ENCODE measurements at regions not wholly inside any gene's neighbourhood (a gene's known extent, or its start where the extent isn't known, plus 50 kb on each side); places are given as distances from the start of the nearest gene placed in this dataset.

DNA sequence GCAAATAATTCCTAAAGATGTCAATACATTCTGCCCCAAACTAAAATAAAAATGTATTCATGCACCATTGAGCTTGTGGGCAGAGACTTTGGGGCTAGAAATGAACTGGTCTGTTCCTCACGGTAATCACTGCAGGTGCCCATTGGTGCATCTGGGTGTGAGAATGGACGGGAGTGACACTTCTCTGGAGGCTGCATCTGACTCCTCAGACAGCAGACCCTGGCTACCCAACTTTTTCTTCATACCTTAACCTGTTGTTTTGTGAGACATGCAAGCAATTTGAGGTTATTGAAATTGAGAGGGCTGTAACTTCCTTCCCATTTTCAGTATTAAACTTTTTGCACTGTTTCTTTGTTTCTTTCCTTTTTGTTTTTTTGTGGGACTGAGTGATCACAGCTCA lies 333.4 kb downstream of the ICE1 start:
- Histone ChIP-seq H3K36me3 (no peaks in the 10 kb centered on the region), H3K4me3 (no peak overlapping the region), H3K4me1 (no peaks in the 10 kb centered on the region), H3K27me3 (no peaks in the 10 kb centered on the region), H3K9me3 (no peaks in the 10 kb centered on the region), H3K27ac (no peak overlapping the region)
- TF ChIP-seq EP300 (IDR thresholded peaks at IDR 0.05; ENCODE audit: low read depth) (no peak), POLR2A (IDR thresholded peaks at IDR 0.05) (no peak)
- in situ Hi-C loops (cut with MboI; ENCODE audit: low pct_ligation_motif_present in 1 of 4, low pct_unique_long_range_greater_than_20kb in 1 of 4, low sequenced_read_pairs in 3 of 4) (no loop called here), intact Hi-C loops (cut with DNase I; ENCODE audit: low total_unique reads) (no loop called here)
- WGBS, 2 donors (ENCODE audit: low coverage in 1 of 2): 53 to 55% methylated on average over 2 of the region's 2 CpGs
- no peak for DNase-seq

DNA sequence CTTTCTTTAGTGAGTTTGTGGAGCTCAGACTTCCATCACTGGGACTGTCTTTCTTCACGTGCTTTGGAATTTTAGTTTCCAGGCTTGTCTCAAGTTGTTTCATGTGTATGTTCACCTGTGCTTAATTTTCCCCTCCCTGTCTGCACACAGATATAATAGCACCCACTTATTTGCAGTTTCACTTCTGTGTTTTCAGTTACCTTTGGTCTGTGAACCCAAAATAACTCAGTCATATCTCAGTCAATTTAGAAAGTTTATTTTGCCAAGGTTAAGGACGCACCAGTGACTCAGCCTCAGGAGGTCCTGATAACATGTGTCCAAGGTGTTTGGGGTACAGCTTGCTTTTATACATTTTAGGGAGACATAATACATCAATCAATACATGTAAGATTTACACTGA lies 330.4 kb downstream of the ICE1 start:
- H3K4me3 ChIP-seq: no peak overlapping the region
- no peak overlapping the region for H3K27ac ChIP-seq
- in situ Hi-C loops (cut with MboI; ENCODE audit: low pct_ligation_motif_present in 1 of 4, low pct_unique_long_range_greater_than_20kb in 1 of 4, low sequenced_read_pairs in 3 of 4): no loop called here

DNA sequence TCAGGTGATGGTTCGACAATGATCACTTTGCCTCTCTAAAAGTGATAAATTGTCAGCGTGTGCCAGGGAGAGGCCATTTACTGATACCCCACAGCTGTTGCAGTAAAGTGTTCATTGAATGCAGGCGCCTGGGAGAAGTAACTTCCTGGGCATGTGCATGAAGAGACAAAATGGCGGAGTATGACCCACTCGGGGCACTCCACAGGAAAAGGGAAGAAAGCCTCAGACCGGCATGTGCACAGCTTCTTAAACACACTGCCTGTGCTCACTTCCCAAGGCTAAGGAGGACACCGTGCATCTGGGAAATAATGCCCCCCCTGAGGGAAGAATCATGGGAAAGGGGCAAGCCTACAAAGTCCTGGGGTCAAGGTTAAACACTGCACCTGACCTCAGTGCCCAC lies 329.5 kb downstream of the ICE1 start:
- Histone ChIP-seq H3K27me3 (no peaks in the 10 kb centered on the region), H3K9me3 (no peaks in the 10 kb centered on the region), H3K27ac (peak overlapping the region in 1 of 4 donors; percentile 11), H3K36me3 (no peaks in the 10 kb centered on the region), H3K4me1 (no peaks in the 10 kb centered on the region), H3K4me3 (no peak overlapping the region)
- WGBS, 2 donors (ENCODE audit: low coverage in 1 of 2): 49% methylated on average over 7 of the region's 7 CpGs; no CpG with 5 or more reads in 1 of the 2 donors
- no peak for DNase-seq
- no peak for TF ChIP-seq POLR2AphosphoS5 (IDR thresholded peaks at IDR 0.05)
- TF ChIP-seq EP300 (IDR thresholded peaks at IDR 0.05; ENCODE audit: low read depth): no peak
- no peak for TF ChIP-seq POLR2A (IDR thresholded peaks at IDR 0.05)
- in situ Hi-C loops (cut with MboI; ENCODE audit: low pct_ligation_motif_present in 1 of 4, low pct_unique_long_range_greater_than_20kb in 1 of 4, low sequenced_read_pairs in 3 of 4): no loop called here
- intact Hi-C loops (cut with DNase I; ENCODE audit: low total_unique reads): no loop called here

More for the DNA sequence above, 330.4 kb downstream of the ICE1 start:
- Histone ChIP-seq H3K4me1 (no peaks in the 10 kb centered on the region), H3K9me3 (no peaks in the 10 kb centered on the region), H3K36me3 (no peaks in the 10 kb centered on the region), H3K27me3 (no peaks in the 10 kb centered on the region)
- intact Hi-C loops (cut with DNase I; ENCODE audit: low total_unique reads): no loop called here
- DNase-seq: no peak
- 51 to 74% methylated on average over 2 of the region's 2 CpGs for WGBS, 2 donors (ENCODE audit: low coverage in 1 of 2)
- TF ChIP-seq EP300 (IDR thresholded peaks at IDR 0.05; ENCODE audit: low read depth) (no peak), POLR2A (IDR thresholded peaks at IDR 0.05) (no peak), POLR2AphosphoS5 (IDR thresholded peaks at IDR 0.05) (no peak)
- TF ChIP-seq, protein P1, sequence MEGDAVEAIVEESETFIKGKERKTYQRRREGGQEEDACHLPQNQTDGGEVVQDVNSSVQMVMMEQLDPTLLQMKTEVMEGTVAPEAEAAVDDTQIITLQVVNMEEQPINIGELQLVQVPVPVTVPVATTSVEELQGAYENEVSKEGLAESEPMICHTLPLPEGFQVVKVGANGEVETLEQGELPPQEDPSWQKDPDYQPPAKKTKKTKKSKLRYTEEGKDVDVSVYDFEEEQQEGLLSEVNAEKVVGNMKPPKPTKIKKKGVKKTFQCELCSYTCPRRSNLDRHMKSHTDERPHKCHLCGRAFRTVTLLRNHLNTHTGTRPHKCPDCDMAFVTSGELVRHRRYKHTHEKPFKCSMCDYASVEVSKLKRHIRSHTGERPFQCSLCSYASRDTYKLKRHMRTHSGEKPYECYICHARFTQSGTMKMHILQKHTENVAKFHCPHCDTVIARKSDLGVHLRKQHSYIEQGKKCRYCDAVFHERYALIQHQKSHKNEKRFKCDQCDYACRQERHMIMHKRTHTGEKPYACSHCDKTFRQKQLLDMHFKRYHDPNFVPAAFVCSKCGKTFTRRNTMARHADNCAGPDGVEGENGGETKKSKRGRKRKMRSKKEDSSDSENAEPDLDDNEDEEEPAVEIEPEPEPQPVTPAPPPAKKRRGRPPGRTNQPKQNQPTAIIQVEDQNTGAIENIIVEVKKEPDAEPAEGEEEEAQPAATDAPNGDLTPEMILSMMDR (IDR thresholded peaks at IDR 0.05): no peak

DNA sequence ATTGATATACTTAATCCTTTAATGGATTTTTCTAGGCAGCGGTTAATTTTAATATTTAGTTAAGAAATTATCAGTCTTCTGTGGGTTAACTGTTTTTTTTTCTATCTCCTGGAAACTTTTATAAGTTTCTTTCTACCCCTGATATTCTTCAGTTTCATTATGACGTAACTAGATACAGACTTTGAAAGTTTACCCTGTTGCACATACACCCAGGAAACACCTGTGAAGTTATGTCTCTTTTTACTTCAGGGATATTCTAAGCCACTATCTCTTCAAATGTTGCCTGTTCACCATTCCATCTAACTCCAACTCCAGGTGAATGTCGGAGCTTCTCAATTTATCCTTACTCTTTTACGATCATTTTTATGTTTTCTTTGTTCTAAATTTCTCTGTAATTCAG lies 329.0 kb downstream of the ICE1 start:
- Histone ChIP-seq H3K27me3 (no peaks in the 10 kb centered on the region), H3K4me1 (no peaks in the 10 kb centered on the region), H3K36me3 (no peaks in the 10 kb centered on the region), H3K27ac (no peak overlapping the region), H3K9me3 (no peaks in the 10 kb centered on the region), H3K4me3 (no peak overlapping the region)
- no peak for DNase-seq
- in situ Hi-C loops (cut with MboI; ENCODE audit: low pct_ligation_motif_present in 1 of 4, low pct_unique_long_range_greater_than_20kb in 1 of 4, low sequenced_read_pairs in 3 of 4) (no loop called here), intact Hi-C loops (cut with DNase I; ENCODE audit: low total_unique reads) (no loop called here)
- WGBS, 2 donors (ENCODE audit: low coverage in 1 of 2): 58 to 72% methylated on average over 4 of the region's 4 CpGs
- TF ChIP-seq POLR2AphosphoS5 (IDR thresholded peaks at IDR 0.05) (no peak), POLR2A (IDR thresholded peaks at IDR 0.05) (no peak), EP300 (IDR thresholded peaks at IDR 0.05; ENCODE audit: low read depth) (no peak)
- TF ChIP-seq, protein P1 (IDR thresholded peaks at IDR 0.05): no peak

DNA sequence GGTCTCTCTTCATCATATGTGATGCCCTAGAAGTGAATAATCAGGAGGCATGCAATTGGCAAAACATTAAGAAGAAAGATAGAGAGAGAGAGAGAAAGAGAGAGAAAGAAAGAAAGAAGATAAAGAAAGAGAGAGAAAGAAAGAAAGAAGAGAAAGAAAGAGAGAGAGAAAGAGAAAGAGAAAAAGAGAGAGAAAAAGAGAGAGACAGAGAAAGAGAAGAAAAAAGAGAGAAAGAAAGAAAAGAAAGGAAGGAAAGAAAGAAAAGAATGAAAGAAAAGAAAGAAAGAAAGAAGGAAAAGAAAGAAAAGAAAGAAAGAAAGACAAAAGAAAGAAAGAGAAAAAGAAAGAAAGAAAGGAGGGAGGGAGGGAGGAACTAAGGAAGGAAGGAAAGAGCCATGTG lies 318.9 kb downstream of the ICE1 start:
- H3K9me3 ChIP-seq: peaks cover 13% of the 10 kb centered on the region in 2 donors
- intact Hi-C loops (cut with DNase I; ENCODE audit: low total_unique reads): loop anchor here (5.0 kb wide), 1 partner anchor 899 kb away; no protein-coding TSS in a partner anchor
- TF ChIP-seq POLR2AphosphoS5 (IDR thresholded peaks at IDR 0.05) (no peak), POLR2A (IDR thresholded peaks at IDR 0.05) (no peak), EP300 (IDR thresholded peaks at IDR 0.05; ENCODE audit: low read depth) (no peak)
- TF ChIP-seq, protein P1 (IDR thresholded peaks at IDR 0.05): no peak
- in situ Hi-C loops (cut with MboI; ENCODE audit: low pct_ligation_motif_present in 1 of 4, low pct_unique_long_range_greater_than_20kb in 1 of 4, low sequenced_read_pairs in 3 of 4): no loop called here
- H3K4me1 ChIP-seq: no peaks in the 10 kb centered on the region
- H3K4me3 ChIP-seq: no peak overlapping the region
- H3K27ac ChIP-seq: no peak overlapping the region
- no peaks in the 10 kb centered on the region for H3K27me3 ChIP-seq
- DNase-seq: no peak
- H3K36me3 ChIP-seq: no peaks in the 10 kb centered on the region

Data from transverse colon (tissue), 4 donors.